Ovary (tissue), 3 donors: ENCODE measurements at regions not wholly inside any gene's neighbourhood (a gene's known extent, or its start where the extent isn't known, plus 50 kb on each side); places are given as distances from the start of the nearest gene placed in this dataset.

Experiments
- CTCF ChIP-seq, 3 donors: fragments of 450-650 bp in 2 of 3; fragments of 200-600 bp in 1 of 3; IDR thresholded peaks; one replicate each; pipeline versions ENCODE4 v1.5.1 to v1.8.0; 2016 to 2022; ENCODE audit warnings: antibody characterized with exemption in 3 of 3, mild to moderate bottlenecking in 1 of 3
- EP300 ChIP-seq: sonication (generic); formaldehyde crosslinking; IDR thresholded peaks from one replicate; pipeline ENCODE4 v1.6.1; 2017; ENCODE audit warnings: antibody characterized with exemption
- POLR2A ChIP-seq: fragments of 450-650 bp; IDR thresholded peaks from one replicate; pipeline ENCODE4 v1.6.1; 2017; ENCODE audit warnings: antibody characterized with exemption, mild to moderate bottlenecking, moderate library complexity
- donor health status: DM: no; HTN: no; CAD: no.

- no peak for TF ChIP-seq EP300
- no peak for TF ChIP-seq CTCF (IDR thresholded peaks at IDR 0.05)
- TF ChIP-seq POLR2A: no peak
Measured at GRCh38 chr7:46512891-46513413, 591.9 kb upstream of the IGFBP3 start.
